ENCODE measurements at regions not wholly inside any gene's neighbourhood (a gene's known extent, or its start where the extent isn't known, plus 50 kb on each side); places are given as distances from the start of the nearest gene placed in this dataset.

- POLR2A ChIA-PET: no interaction called here
- H3K9me3 Mint-ChIP-seq: no peaks in the 10 kb centered on the region
- ATAC-seq: no peak
- peaks cover 1 to 15% (median 5%) of the 10 kb centered on the region in 5 donors for H3K27me3 Mint-ChIP-seq
- H3K4me3 Mint-ChIP-seq: no peak overlapping the region
- H3K36me3 Mint-ChIP-seq: no peaks in the 10 kb centered on the region
- DNase-seq: no peak
- H3K27ac Mint-ChIP-seq: no peak overlapping the region
- H3K4me1 Mint-ChIP-seq: no peaks in the 10 kb centered on the region
Observed at GRCh38 chr2:109695290-109695689, 81.1 kb downstream of the SOWAHC start.

GRCh38 chr2:109699646-109700045, 85.5 kb downstream of the SOWAHC start:
- H3K4me1 Mint-ChIP-seq: no peaks in the 10 kb centered on the region
- DNase-seq (no peak), ATAC-seq (no peak)
- no peaks in the 10 kb centered on the region for H3K9me3 Mint-ChIP-seq
- POLR2A ChIA-PET: no interaction called here
- H3K27me3 Mint-ChIP-seq: peaks cover 13 to 37% (median 27%) of the 10 kb centered on the region in 5 donors
- no peaks in the 10 kb centered on the region for H3K36me3 Mint-ChIP-seq
- no peak overlapping the region for H3K4me3 Mint-ChIP-seq
- H3K27ac Mint-ChIP-seq: no peak overlapping the region

- POLR2A ChIA-PET: no interaction called here
- H3K4me3 Mint-ChIP-seq: no peak overlapping the region
- peak overlapping the region in 1 of 10 donors; percentile 9 for H3K27ac Mint-ChIP-seq
Observed at GRCh38 chr2:109700680-109701274, 86.6 kb downstream of the SOWAHC start.

GRCh38 chr2:109701362-109701761, 87.2 kb downstream of the SOWAHC start:
- no peak overlapping the region for H3K27ac Mint-ChIP-seq
- peaks cover 13 to 37% (median 27%) of the 10 kb centered on the region in 5 donors for H3K27me3 Mint-ChIP-seq
- H3K36me3 Mint-ChIP-seq: no peaks in the 10 kb centered on the region
- ATAC-seq: no peak
- no peaks in the 10 kb centered on the region for H3K4me1 Mint-ChIP-seq
- no peak for DNase-seq
- no peak overlapping the region for H3K4me3 Mint-ChIP-seq
- POLR2A ChIA-PET: no interaction called here
- no peaks in the 10 kb centered on the region for H3K9me3 Mint-ChIP-seq

More at GRCh38 chr2:109700680-109701274, 86.6 kb downstream of the SOWAHC start:
- Mint-ChIP-seq H3K9me3 (no peaks in the 10 kb centered on the region), H3K36me3 (no peaks in the 10 kb centered on the region), H3K4me1 (no peaks in the 10 kb centered on the region), H3K27me3 (peaks cover 13 to 37% (median 27%) of the 10 kb centered on the region in 5 donors)
- ATAC-seq (no peak), DNase-seq (no peak)

GRCh38 chr2:109702250-109702985, 88.3 kb downstream of the SOWAHC start:
- Mint-ChIP-seq H3K27ac (no peak overlapping the region), H3K9me3 (peaks cover 0 to 2% (median 0%) of the 10 kb centered on the region in 9 donors), H3K4me3 (no peak overlapping the region), H3K27me3 (peaks cover 13 to 37% (median 27%) of the 10 kb centered on the region in 5 donors), H3K36me3 (no peaks in the 10 kb centered on the region), H3K4me1 (no peaks in the 10 kb centered on the region)
- POLR2A ChIA-PET: no interaction called here
- ATAC-seq: no peak
- no peak for DNase-seq

- Mint-ChIP-seq H3K36me3 (no peaks in the 10 kb centered on the region), H3K4me3 (no peak overlapping the region)
- no peak for DNase-seq
Observed at GRCh38 chr2:109703077-109703476, 88.9 kb downstream of the SOWAHC start.

GRCh38 chr2:109703798-109704197, 89.6 kb downstream of the SOWAHC start:
- no peak overlapping the region for H3K4me3 Mint-ChIP-seq
- POLR2A ChIA-PET: no interaction called here
- no peak for ATAC-seq

More at GRCh38 chr2:109703077-109703476, 88.9 kb downstream of the SOWAHC start:
- no peak for ATAC-seq
- POLR2A ChIA-PET: no interaction called here
- no peak overlapping the region for H3K27ac Mint-ChIP-seq
- H3K27me3 Mint-ChIP-seq: peaks cover 12 to 37% (median 27%) of the 10 kb centered on the region in 5 donors
- H3K9me3 Mint-ChIP-seq: peaks cover 0 to 2% (median 0%) of the 10 kb centered on the region in 9 donors
- no peaks in the 10 kb centered on the region for H3K4me1 Mint-ChIP-seq

GRCh38 chr2:109707281-109708147, 86.6 kb upstream of the RGPD5 start:
- DNase-seq (no peak), ATAC-seq (no peak)
- H3K36me3 Mint-ChIP-seq: no peaks in the 10 kb centered on the region
- no peak overlapping the region for H3K4me3 Mint-ChIP-seq
- POLR2A ChIA-PET: no interaction called here
- peaks cover 0 to 2% (median 0%) of the 10 kb centered on the region in 9 donors for H3K9me3 Mint-ChIP-seq
- no peak overlapping the region for H3K27ac Mint-ChIP-seq
- H3K27me3 Mint-ChIP-seq: peaks cover 2 to 9% (median 5%) of the 10 kb centered on the region in 5 donors
- no peaks in the 10 kb centered on the region for H3K4me1 Mint-ChIP-seq

More at GRCh38 chr2:109703798-109704197, 89.6 kb downstream of the SOWAHC start:
- peaks cover 0 to 2% (median 0%) of the 10 kb centered on the region in 9 donors for H3K9me3 Mint-ChIP-seq
- no peak for DNase-seq
- no peak overlapping the region for H3K27ac Mint-ChIP-seq
- no peaks in the 10 kb centered on the region for H3K36me3 Mint-ChIP-seq
- H3K27me3 Mint-ChIP-seq: peaks cover 12 to 37% (median 27%) of the 10 kb centered on the region in 5 donors
- no peaks in the 10 kb centered on the region for H3K4me1 Mint-ChIP-seq

GRCh38 chr2:109710505-109711229, 83.4 kb upstream of the RGPD5 start:
- DNase-seq: no peak
- no peak overlapping the region for H3K4me3 Mint-ChIP-seq
- peaks cover 0 to 2% (median 0%) of the 10 kb centered on the region in 5 donors for H3K27me3 Mint-ChIP-seq
- peak overlapping the region in 1 of 10 donors; percentile 1 for H3K27ac Mint-ChIP-seq
- no peaks in the 10 kb centered on the region for H3K4me1 Mint-ChIP-seq
- H3K9me3 Mint-ChIP-seq: peaks cover 0 to 2% (median 0%) of the 10 kb centered on the region in 9 donors
- POLR2A ChIA-PET: no interaction called here
- ATAC-seq: no peak
- no peaks in the 10 kb centered on the region for H3K36me3 Mint-ChIP-seq

- peaks cover 0 to 2% (median 2%) of the 10 kb centered on the region in 5 donors for H3K27me3 Mint-ChIP-seq
- H3K9me3 Mint-ChIP-seq: peaks cover 0 to 2% (median 0%) of the 10 kb centered on the region in 9 donors
Observed at GRCh38 chr2:109711230-109712122, 82.6 kb upstream of the RGPD5 start.

GRCh38 chr2:109712123-109712449, 82.0 kb upstream of the RGPD5 start:
- no peak for ATAC-seq
- no peak for DNase-seq
- POLR2A ChIA-PET: no interaction called here
- no peaks in the 10 kb centered on the region for H3K9me3 Mint-ChIP-seq
- H3K27me3 Mint-ChIP-seq: peaks cover 0 to 2% (median 2%) of the 10 kb centered on the region in 5 donors
- H3K36me3 Mint-ChIP-seq: no peaks in the 10 kb centered on the region
- H3K27ac Mint-ChIP-seq: no peak overlapping the region
- H3K4me3 Mint-ChIP-seq: no peak overlapping the region
- no peaks in the 10 kb centered on the region for H3K4me1 Mint-ChIP-seq

More at GRCh38 chr2:109711230-109712122, 82.6 kb upstream of the RGPD5 start:
- H3K36me3 Mint-ChIP-seq: no peaks in the 10 kb centered on the region
- no peaks in the 10 kb centered on the region for H3K4me1 Mint-ChIP-seq
- ATAC-seq (no peak), DNase-seq (no peak)
- POLR2A ChIA-PET: no interaction called here
- H3K27ac Mint-ChIP-seq: no peak overlapping the region
- no peak overlapping the region for H3K4me3 Mint-ChIP-seq

- peaks cover 0 to 4% (median 2%) of the 10 kb centered on the region in 5 donors for H3K27me3 Mint-ChIP-seq
- H3K36me3 Mint-ChIP-seq: no peaks in the 10 kb centered on the region
- peaks cover 0 to under 1% (median 0%) of the 10 kb centered on the region in 9 donors for H3K9me3 Mint-ChIP-seq
- POLR2A ChIA-PET: no interaction called here
- ATAC-seq (no peak), DNase-seq (no peak)
- no peaks in the 10 kb centered on the region for H3K4me1 Mint-ChIP-seq
- no peak overlapping the region for H3K27ac Mint-ChIP-seq
- H3K4me3 Mint-ChIP-seq: no peak overlapping the region
Observed at GRCh38 chr2:109712746-109713145, 81.4 kb upstream of the RGPD5 start.
